SK-N-SH treated with all-trans-retinoic acid at 6 μM for 48 hours (cell line): ENCODE measurements at regions not wholly inside any gene's neighbourhood (a gene's known extent, or its start where the extent isn't known, plus 50 kb on each side); places are given as distances from the start of the nearest gene placed in this dataset.

ENCODE experiments used
- POU6F1 ChIP-seq: fragments of 250-450 bp; sonication (Bioruptor Pico); IDR thresholded peaks from 2 replicates; pipeline ENCODE4 v1.8.0; 2021; ENCODE audit warnings: low read depth, mild to moderate bottlenecking, moderate library complexity, borderline replicate concordance
- ZNF565 ChIP-seq: fragments of 450-650 bp; formaldehyde crosslinking; conservative IDR thresholded peaks from 2 replicates; pipeline ENCODE4 v1.5.0; 2020; ENCODE audit warnings: low read depth, mild to moderate bottlenecking, moderate library complexity
- TF ChIP-seq, protein P1 (sequence below): fragments of 250-450 bp; sonication (Bioruptor Pico); IDR thresholded peaks from 2 replicates; pipeline ENCODE4 v1.8.0; 2020; ENCODE audit warnings: mild to moderate bottlenecking, moderate library complexity, borderline replicate concordance

- TF ChIP-seq ZNF565 (CRISPR knock-in tag) (no peak), POU6F1 (CRISPR knock-in tag) (no peak)
- TF ChIP-seq, protein P1, sequence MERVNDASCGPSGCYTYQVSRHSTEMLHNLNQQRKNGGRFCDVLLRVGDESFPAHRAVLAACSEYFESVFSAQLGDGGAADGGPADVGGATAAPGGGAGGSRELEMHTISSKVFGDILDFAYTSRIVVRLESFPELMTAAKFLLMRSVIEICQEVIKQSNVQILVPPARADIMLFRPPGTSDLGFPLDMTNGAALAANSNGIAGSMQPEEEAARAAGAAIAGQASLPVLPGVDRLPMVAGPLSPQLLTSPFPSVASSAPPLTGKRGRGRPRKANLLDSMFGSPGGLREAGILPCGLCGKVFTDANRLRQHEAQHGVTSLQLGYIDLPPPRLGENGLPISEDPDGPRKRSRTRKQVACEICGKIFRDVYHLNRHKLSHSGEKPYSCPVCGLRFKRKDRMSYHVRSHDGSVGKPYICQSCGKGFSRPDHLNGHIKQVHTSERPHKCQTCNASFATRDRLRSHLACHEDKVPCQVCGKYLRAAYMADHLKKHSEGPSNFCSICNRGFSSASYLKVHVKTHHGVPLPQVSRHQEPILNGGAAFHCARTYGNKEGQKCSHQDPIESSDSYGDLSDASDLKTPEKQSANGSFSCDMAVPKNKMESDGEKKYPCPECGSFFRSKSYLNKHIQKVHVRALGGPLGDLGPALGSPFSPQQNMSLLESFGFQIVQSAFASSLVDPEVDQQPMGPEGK (CRISPR knock-in tag), result no peak
These were observed 71.7 kb upstream of the SIX3 start for GRCh38 chr2:44869761-44870160.
